ENCODE measurements at regions not wholly inside any gene's neighbourhood (a gene's known extent, or its start where the extent isn't known, plus 50 kb on each side); places are given as distances from the start of the nearest gene placed in this dataset.
"Not testable (repeated sequence)": the region's sequence is repeated elsewhere in the genome, so short reads cannot be mapped to it uniquely, and the experiment has no call there.

- TF ChIP-seq CTCF (IDR thresholded peaks at IDR 0.05; ENCODE audit: low read depth, low read length), result no peak
- H3K4me3 ChIP-seq (ENCODE audit: low read depth, low read length), result no peak overlapping the region
- in situ Hi-C loops (cut with HindIII; ENCODE audit: low sequenced_read_pairs), result no loop called here
- no peak for DNase-seq (ENCODE audit: low read depth, low spot score)
Observed at GRCh38 chr15:62363913-62364312, 198.8 kb upstream of the C2CD4B start.

DNA sequence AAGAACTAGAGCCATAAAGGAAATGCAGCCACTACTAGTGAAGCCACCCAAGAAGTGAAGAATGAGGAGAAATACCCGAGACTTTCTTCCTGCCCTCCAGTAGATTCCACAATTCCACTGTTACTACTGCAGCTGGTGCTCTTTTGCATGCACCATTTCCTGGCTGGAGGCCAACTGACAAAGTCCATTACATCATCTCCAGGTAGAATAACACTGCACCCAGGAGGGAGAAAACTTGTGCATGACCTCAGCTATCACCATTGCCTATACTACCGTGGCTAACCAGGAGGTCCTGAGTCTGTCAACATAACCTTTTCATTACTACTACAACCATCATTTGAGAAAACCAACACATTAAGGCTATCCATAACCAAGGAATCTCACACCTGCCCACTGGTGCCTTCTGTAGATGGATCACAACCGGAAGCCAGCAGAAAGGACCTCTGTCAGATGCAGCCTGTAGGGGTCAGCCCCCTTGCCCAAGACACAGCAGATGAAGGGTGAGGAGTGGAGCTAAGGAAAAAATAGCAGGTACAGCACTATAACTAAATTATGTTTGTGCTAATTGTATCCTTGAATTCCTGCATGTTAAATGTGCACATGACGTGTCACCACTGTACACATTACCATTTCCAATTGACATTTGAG, 200.8 kb upstream of the C2CD4B start:
- no peak for DNase-seq (ENCODE audit: low read depth, low spot score)
- no peak overlapping the region for H3K4me3 ChIP-seq (ENCODE audit: low read depth, low read length)
- in situ Hi-C loops (cut with HindIII; ENCODE audit: low sequenced_read_pairs), result no loop called here
- no peak for TF ChIP-seq CTCF (IDR thresholded peaks at IDR 0.05; ENCODE audit: low read depth, low read length)

DNA sequence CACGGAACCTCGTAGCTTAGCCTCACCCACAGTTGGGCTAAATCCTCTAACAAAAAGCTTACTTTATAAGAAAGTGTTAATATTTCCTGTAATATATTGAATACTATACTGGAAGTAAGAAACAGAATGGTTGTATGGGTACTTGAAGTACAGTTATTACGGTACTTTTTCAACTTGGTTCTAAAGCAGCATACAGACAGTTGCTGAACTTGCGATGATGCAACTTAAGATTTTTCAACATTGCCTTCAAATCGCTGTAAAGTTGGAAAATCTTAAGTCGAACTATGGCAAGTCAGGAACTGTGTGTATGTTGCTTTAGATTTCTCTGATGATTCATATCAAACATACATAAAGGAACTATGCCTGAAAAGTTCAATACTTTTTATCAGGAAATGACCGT, 204.4 kb upstream of the C2CD4B start:
- no peak for DNase-seq (ENCODE audit: low read depth, low spot score)

DNA sequence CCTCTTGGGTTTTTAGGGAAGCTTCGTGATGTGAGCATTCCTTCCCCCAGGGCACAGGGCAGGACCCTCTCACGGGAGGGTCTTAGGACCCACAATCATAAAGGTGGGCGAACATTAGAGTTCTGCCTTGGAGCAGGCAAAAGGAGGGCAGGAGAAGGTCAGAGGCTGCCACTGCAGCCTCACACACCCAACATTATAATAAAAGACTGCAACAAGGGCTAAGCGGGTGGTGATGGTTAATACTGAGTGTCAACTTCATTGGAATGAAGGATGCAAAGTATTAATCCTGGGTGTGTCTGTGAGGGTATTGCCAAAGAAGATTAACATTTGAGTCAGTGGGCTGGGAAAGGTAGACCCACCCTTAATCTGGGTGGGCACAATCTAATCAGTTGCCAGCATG, 206.6 kb upstream of the C2CD4B start:
- DNase-seq (ENCODE audit: low read depth, low spot score); in situ Hi-C loops (cut with HindIII; ENCODE audit: low sequenced_read_pairs); H3K4me3 ChIP-seq (ENCODE audit: low read depth, low read length): not testable (repeated sequence)

More for the DNA sequence above, 204.4 kb upstream of the C2CD4B start:
- no peak overlapping the region for H3K4me3 ChIP-seq (ENCODE audit: low read depth, low read length)
- in situ Hi-C loops (cut with HindIII; ENCODE audit: low sequenced_read_pairs), result no loop called here
- TF ChIP-seq CTCF (IDR thresholded peaks at IDR 0.05; ENCODE audit: low read depth, low read length), result no peak

- in situ Hi-C loops (cut with HindIII; ENCODE audit: low sequenced_read_pairs), result no loop called here
- no peak for TF ChIP-seq CTCF (IDR thresholded peaks at IDR 0.05; ENCODE audit: low read depth, low read length)
- H3K4me3 ChIP-seq (ENCODE audit: low read depth, low read length), result no peak overlapping the region
- DNase-seq (ENCODE audit: low read depth, low spot score), result no peak
Observed at GRCh38 chr15:62377736-62378480, 212.8 kb upstream of the C2CD4B start.

DNA sequence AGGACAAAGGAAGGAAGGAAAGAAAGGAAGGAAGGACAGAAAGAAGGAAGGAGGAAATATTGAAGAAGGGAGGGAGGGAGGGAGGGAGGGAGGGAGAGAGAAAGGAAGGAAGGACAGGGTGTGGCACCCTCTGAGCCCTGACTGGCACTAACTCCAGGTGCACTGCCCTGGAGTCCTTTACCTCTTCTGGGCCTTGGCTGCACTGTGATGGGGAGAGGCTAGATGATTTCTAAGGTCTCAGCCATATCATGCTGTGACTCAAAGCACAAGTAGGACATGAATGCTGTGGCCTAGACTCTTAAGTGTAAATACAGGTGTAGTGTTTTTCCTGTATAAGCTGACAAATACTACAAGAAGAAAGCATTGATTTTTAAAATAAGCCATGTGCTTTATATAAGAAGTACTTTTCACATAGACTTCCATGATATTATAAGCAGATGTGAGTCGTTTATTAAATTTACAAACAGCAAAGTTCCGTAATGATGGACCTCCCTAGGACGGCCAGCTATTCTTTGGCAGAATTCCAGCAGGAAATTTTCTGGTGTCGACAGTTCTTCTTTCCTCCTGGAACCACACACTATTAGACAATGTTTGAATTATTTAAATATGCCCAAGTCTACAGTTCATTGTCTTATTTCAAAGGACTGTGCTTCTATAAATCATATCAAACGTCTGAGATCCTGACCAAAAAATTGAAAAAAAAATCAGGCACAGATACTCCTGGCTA, 213.8 kb upstream of the C2CD4B start:
- no peak for DNase-seq (ENCODE audit: low read depth, low spot score)
- in situ Hi-C loops (cut with HindIII; ENCODE audit: low sequenced_read_pairs), result no loop called here
- no peak overlapping the region for H3K4me3 ChIP-seq (ENCODE audit: low read depth, low read length)
- no peak for TF ChIP-seq CTCF (IDR thresholded peaks at IDR 0.05; ENCODE audit: low read depth, low read length)

DNA sequence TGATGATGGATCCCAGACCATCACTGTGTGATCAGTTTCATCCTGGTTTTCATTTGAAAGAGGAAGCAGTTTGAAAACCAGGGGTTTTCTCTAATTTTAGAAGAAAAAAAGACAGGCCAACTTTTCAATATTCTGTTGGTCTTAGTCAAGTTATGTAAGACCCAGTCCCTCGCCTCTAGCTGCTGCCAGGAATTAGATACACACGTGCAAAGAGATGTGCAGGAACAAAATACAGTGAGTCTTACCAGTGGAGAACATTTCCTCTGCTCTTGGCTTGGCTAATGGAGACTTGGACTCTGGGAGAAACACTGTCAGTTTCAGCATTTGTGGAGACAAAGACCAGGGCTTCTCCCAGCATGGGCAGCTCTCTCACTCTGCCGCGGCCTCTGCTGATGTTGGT, 214.9 kb upstream of the C2CD4B start:
- in situ Hi-C loops (cut with HindIII; ENCODE audit: low sequenced_read_pairs), result no loop called here

More for the DNA sequence above, 214.9 kb upstream of the C2CD4B start:
- no peak for DNase-seq (ENCODE audit: low read depth, low spot score)
- H3K4me3 ChIP-seq (ENCODE audit: low read depth, low read length), result no peak overlapping the region
- TF ChIP-seq CTCF (IDR thresholded peaks at IDR 0.05; ENCODE audit: low read depth, low read length), result no peak

All from astrocyte of the spinal cord (primary cell).